HCT116 (cell line): ENCODE measurements at regions not wholly inside any gene's neighbourhood (a gene's known extent, or its start where the extent isn't known, plus 50 kb on each side); places are given as distances from the start of the nearest gene placed in this dataset.

ENCODE experiments used
- ATAC-seq: fragments of 200-7000 bp; cut with Tn5 transposase; 2 replicates; pipeline ENCODE4 v1.9.1; 2020; ENCODE audit warnings: mild to moderate bottlenecking, moderate library complexity
- BruUV-seq: library from RNA; stranded (reverse); fragments of 400-500 nt; replicated peaks from 2 replicates; lab custom pipeline; 2021; lab: Mats Ljungman, UMichigan
- CTCF ChIA-PET: fragments of 300-600 bp; sonication (Branson Sonifier 250); formaldehyde crosslinking; loops from one replicate; lab custom pipeline; 2021; ENCODE audit warnings: antibody characterized with exemption; lab: Charles Lee
- POLR2A ChIA-PET: fragments of 300-600, 350-600 bp; sonication (Branson Sonifier 250); formaldehyde crosslinking; loops from one replicate; lab custom pipeline; 2021; ENCODE audit warnings: antibody characterized with exemption; lab: Charles Lee
- RAD21 ChIA-PET, 2 experiments: fragments of 300-600 bp; sonication (Branson Sonifier 250); formaldehyde crosslinking; loops; one replicate each; lab custom pipeline; 2023; ENCODE audit warnings: low total read pairs in 2 of 2; ENCODE audit not compliant: uncharacterized antibody in 2 of 2, unreplicated experiment in 2 of 2, low non-redundant PET in 1 of 2; lab: Charles Lee
- DNase-seq: peaks from one replicate; pipeline ENCODE4 v3.0.0-alpha.2; 2010; ENCODE audit warnings: low read depth, low spot score
- H2AFZ ChIP-seq: fragments of 200-600 bp; shearing (Covaris generic), sonication (generic); 2 replicates; pipeline ENCODE4 v1.6.1; 2017; ENCODE audit warnings: low read depth, mixed run types, mixed read lengths, antibody characterized with exemption, low read length; ENCODE audit not compliant: poor library complexity, severe bottlenecking
- H3K27ac ChIP-seq: 2 replicates; pipeline ENCODE4 v1.5.1; 2012; ENCODE audit warnings: low read depth, low read length
- H3K27me3 ChIP-seq: fragments of 200-600 bp; sonication (generic); 2 replicates; pipeline ENCODE4 v1.6.1; 2016; ENCODE audit warnings: mixed run types, low read length, mixed read lengths; ENCODE audit not compliant: insufficient read depth
- H3K36me3 ChIP-seq, 2 experiments: fragments of 200-500 bp in 1 of 2; fragments of 200-600 bp in 1 of 2; sonication (Bioruptor generic) in 1 of 2; sonication (generic) in 1 of 2; 2 replicates each; pipeline versions ENCODE4 v1.5.1 to v1.6.1; 2014 to 2016; ENCODE audit warnings: low read length in 2 of 2, inconsistent platforms in 1 of 2, mixed read lengths in 1 of 2, mixed run types in 1 of 2; ENCODE audit not compliant: insufficient read depth in 2 of 2, control insufficient read depth in 1 of 2
- H3K4me1 ChIP-seq, 2 experiments: fragments of 200-600 bp in 1 of 2; sonication (generic) in 1 of 2; 2 replicates each; pipeline versions ENCODE4 v1.5.1 to v1.6.1; 2012 to 2017; ENCODE audit warnings: low read length in 2 of 2, inconsistent platforms in 1 of 2, mild to moderate bottlenecking in 1 of 2, mixed read lengths in 1 of 2, mixed run types in 1 of 2, moderate library complexity in 1 of 2; ENCODE audit not compliant: insufficient read depth in 2 of 2, control insufficient read depth in 1 of 2
- H3K4me2 ChIP-seq: fragments of 200-600 bp; sonication (generic); 2 replicates; pipeline ENCODE4 v1.6.1; 2017; ENCODE audit warnings: mixed run types, low read length, mixed read lengths
- H3K4me3 ChIP-seq, 2 experiments: fragments of 200-600 bp in 1 of 2; sonication (generic) in 1 of 2; replicated peaks in 1 of 2; 2 replicates each; pipeline ENCODE4 v1.5.1; 2011 to 2016; ENCODE audit warnings: low read length in 2 of 2, control low read depth in 1 of 2, low read depth in 1 of 2, mild to moderate bottlenecking in 1 of 2, mixed read lengths in 1 of 2, mixed run types in 1 of 2
- H3K79me2 ChIP-seq: fragments of 200-600 bp; sonication (generic); 2 replicates; pipeline ENCODE4 v1.6.1; 2017; ENCODE audit warnings: mild to moderate bottlenecking, mixed run types, low read length, moderate library complexity, mixed read lengths; ENCODE audit not compliant: insufficient read depth
- H3K9ac ChIP-seq: fragments of 200-600 bp; sonication (generic); 2 replicates; pipeline ENCODE4 v1.6.1; 2016; ENCODE audit warnings: low read length, mixed read lengths
- H3K9me2 ChIP-seq: fragments of 200-600 bp; sonication (generic), shearing (Covaris generic); 2 replicates; pipeline ENCODE4 v1.6.1; 2017; ENCODE audit warnings: mixed run types, mild to moderate bottlenecking, moderate library complexity; ENCODE audit not compliant: insufficient read depth
- H3K9me3 ChIP-seq, 2 experiments: fragments of 200-500 bp in 1 of 2; fragments of 200-600 bp in 1 of 2; sonication (Bioruptor generic) in 1 of 2; sonication (generic) in 1 of 2; 2 replicates each; pipeline ENCODE4 v1.6.1; 2014 to 2017; ENCODE audit warnings: low read length in 2 of 2, mixed read lengths in 2 of 2, inconsistent platforms in 1 of 2, low read depth in 1 of 2, mild to moderate bottlenecking in 1 of 2, mixed run types in 1 of 2, moderate library complexity in 1 of 2; ENCODE audit not compliant: control insufficient read depth in 1 of 2, insufficient read depth in 1 of 2
- H4K20me1 ChIP-seq: fragments of 200-600 bp; sonication (generic), shearing (Covaris generic); 2 replicates; pipeline ENCODE4 v1.6.1; 2017; ENCODE audit warnings: mixed run types, mild to moderate bottlenecking, moderate library complexity; ENCODE audit not compliant: insufficient read depth
- CBX3 ChIP-seq: IDR thresholded peaks from 2 replicates; pipeline ENCODE4 v1.6.1; 2012; ENCODE audit warnings: low read depth
- CEBPB ChIP-seq: IDR thresholded peaks from 2 replicates; pipeline ENCODE4 v1.6.1; 2012; ENCODE audit warnings: low read depth
- ELF1 ChIP-seq: IDR thresholded peaks from 2 replicates; pipeline ENCODE4 v1.6.1; 2012; ENCODE audit warnings: low read depth, borderline replicate concordance
- EZH2 ChIP-seq: fragments of 200-600 bp; sonication (generic); IDR thresholded peaks from 2 replicates; pipeline ENCODE4 v1.6.1; 2017; ENCODE audit warnings: antibody characterized with exemption, mixed run types
- EZH2phosphoT487 ChIP-seq: fragments of 200-600 bp; IDR thresholded peaks from 2 replicates; pipeline ENCODE4 v1.6.1; 2018; ENCODE audit warnings: antibody characterized with exemption, borderline replicate concordance
- RAD21 ChIP-seq: IDR thresholded peaks from 2 replicates; pipeline ENCODE4 v1.6.1; 2012; ENCODE audit warnings: low read depth, mild to moderate bottlenecking
- SP1 ChIP-seq: IDR thresholded peaks from 2 replicates; pipeline ENCODE4 v1.6.1; 2012; ENCODE audit warnings: low read depth
- SRF ChIP-seq: IDR thresholded peaks from 2 replicates; pipeline ENCODE4 v1.6.1; 2012; ENCODE audit warnings: low read depth
- TCF7L2 ChIP-seq: IDR thresholded peaks from 2 replicates; pipeline ENCODE4 v1.7.0; 2011; ENCODE audit warnings: borderline replicate concordance, inconsistent platforms; ENCODE audit not compliant: insufficient read depth, insufficient read length; ENCODE audit errors: extremely low read depth
- ZFX ChIP-seq: fragments of 450-650 bp; IDR thresholded peaks from 2 replicates; pipeline ENCODE4 v1.6.1; 2017
- intact Hi-C: fragments of 100-400 bp; cut with micrococcal nuclease; formaldehyde crosslinking; loops from 2 replicates; pipeline ENCODE4 v1.10.0; 2022
- TF ChIP-seq, protein P1 (sequence below): IDR thresholded peaks from 2 replicates; pipeline ENCODE4 v1.6.1; 2012
- TF ChIP-seq, protein P2 (sequence below): IDR thresholded peaks from 2 replicates; pipeline ENCODE4 v1.6.1; 2012

DNA sequence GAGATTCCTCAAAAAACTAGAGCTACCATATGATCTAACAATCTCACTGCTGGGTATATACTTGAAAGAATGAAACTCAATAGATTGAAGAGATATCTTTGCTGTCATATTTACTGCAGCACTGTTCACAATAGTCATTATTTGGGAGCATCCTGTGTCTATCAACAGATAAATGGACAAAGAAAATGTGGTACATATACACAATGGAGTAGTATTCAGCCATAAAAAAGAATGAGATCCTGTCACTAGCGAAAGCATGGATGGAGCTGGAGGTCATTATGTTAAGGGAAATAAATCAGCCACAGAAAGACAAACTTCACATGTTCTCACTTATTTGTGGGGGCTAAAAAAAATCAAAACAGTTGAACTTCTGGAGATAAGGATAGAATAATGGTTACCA lies 505.7 kb upstream of the ARRDC3 start:
- no peak for TF ChIP-seq TCF7L2
- no peak for TF ChIP-seq EZH2
- no peak for TF ChIP-seq SP1
- no peak for TF ChIP-seq ZFX
- TF ChIP-seq CBX3, result no peak
- no peak for TF ChIP-seq SRF
- TF ChIP-seq CEBPB, result no peak
- no peak for TF ChIP-seq ELF1
- TF ChIP-seq, protein P1, sequence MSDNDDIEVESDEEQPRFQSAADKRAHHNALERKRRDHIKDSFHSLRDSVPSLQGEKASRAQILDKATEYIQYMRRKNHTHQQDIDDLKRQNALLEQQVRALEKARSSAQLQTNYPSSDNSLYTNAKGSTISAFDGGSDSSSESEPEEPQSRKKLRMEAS, result no peak
- TF ChIP-seq EZH2phosphoT487, result no peak
- TF ChIP-seq, protein P2, sequence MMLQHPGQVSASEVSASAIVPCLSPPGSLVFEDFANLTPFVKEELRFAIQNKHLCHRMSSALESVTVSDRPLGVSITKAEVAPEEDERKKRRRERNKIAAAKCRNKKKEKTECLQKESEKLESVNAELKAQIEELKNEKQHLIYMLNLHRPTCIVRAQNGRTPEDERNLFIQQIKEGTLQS, result no peak
- TF ChIP-seq RAD21, result no peak
- H3K27me3 ChIP-seq, result no peaks in the 10 kb centered on the region
- intact Hi-C loops, result no loop called here
- no peaks in the 10 kb centered on the region for H3K9me2 ChIP-seq
- no peak overlapping the region for H3K4me2 ChIP-seq
- H3K27ac ChIP-seq, result no peak overlapping the region
- no peaks in the 10 kb centered on the region for H3K4me1 ChIP-seq
- H3K36me3 ChIP-seq, result no peaks in the 10 kb centered on the region
- no peak overlapping the region for H3K4me3 ChIP-seq
- CTCF ChIA-PET, result interaction anchor here (0.8 to 1.6 kb wide), 2 partner anchors 246 to 247 kb away, joined by 3 read pairs; no protein-coding TSS in a partner anchor
- no peak for DNase-seq
- BruUV-seq, result no TSS peak
- H2AFZ ChIP-seq, result no peak overlapping the region
- no peak for ATAC-seq
- POLR2A ChIA-PET, result no interaction called here
- no peaks in the 10 kb centered on the region for H3K79me2 ChIP-seq
- no peaks in the 10 kb centered on the region for H3K9me3 ChIP-seq
- no peak overlapping the region for H3K9ac ChIP-seq
- RAD21 ChIA-PET, result no interaction called here
- no peaks in the 10 kb centered on the region for H4K20me1 ChIP-seq
